ENCODE measurements at regions not wholly inside any gene's neighbourhood (a gene's known extent, or its start where the extent isn't known, plus 50 kb on each side); places are given as distances from the start of the nearest gene placed in this dataset.

DNA sequence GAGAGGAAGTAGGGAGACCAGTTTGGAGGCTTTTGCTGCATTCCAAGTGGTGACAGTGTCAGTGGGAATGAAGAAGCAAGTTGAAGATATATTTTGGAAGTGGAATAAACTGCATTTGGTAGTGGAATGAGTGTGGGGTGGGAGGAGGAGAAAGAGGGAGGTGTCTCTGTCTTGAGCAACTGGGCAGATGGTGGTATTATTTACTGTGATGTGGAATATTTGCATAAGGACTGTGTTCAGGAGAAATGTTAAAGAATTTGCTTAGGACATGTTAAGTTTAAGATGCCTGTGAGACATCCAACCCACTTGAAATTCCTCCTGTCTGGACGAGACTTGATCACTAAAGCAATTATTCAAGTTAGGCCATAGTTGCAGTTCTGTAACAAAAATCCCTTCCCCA, 448.9 kb upstream of the AMOT start:
- Histone ChIP-seq H3K9me3 (no peaks in the 10 kb centered on the region), H3K27me3 (no peaks in the 10 kb centered on the region), H3K4me3 (no peak overlapping the region), H3K36me3 (no peaks in the 10 kb centered on the region), H3K27ac (no peak overlapping the region), H3K4me1 (no peaks in the 10 kb centered on the region)
- DNase-seq = no peak
- intact Hi-C loops (cut with DNase I; ENCODE audit: low total_unique reads) = no loop called here
- TF ChIP-seq, protein P1, sequence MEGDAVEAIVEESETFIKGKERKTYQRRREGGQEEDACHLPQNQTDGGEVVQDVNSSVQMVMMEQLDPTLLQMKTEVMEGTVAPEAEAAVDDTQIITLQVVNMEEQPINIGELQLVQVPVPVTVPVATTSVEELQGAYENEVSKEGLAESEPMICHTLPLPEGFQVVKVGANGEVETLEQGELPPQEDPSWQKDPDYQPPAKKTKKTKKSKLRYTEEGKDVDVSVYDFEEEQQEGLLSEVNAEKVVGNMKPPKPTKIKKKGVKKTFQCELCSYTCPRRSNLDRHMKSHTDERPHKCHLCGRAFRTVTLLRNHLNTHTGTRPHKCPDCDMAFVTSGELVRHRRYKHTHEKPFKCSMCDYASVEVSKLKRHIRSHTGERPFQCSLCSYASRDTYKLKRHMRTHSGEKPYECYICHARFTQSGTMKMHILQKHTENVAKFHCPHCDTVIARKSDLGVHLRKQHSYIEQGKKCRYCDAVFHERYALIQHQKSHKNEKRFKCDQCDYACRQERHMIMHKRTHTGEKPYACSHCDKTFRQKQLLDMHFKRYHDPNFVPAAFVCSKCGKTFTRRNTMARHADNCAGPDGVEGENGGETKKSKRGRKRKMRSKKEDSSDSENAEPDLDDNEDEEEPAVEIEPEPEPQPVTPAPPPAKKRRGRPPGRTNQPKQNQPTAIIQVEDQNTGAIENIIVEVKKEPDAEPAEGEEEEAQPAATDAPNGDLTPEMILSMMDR (IDR thresholded peaks at IDR 0.05) = no peak

GRCh38 chrX:113287761-113288160, 447.1 kb upstream of the AMOT start:
- no peak for DNase-seq
- H3K27me3 ChIP-seq = no peaks in the 10 kb centered on the region
- no peak overlapping the region for H3K4me3 ChIP-seq
- H3K27ac ChIP-seq = no peak overlapping the region
- TF ChIP-seq, protein P1 (IDR thresholded peaks at IDR 0.05) = no peak
- H3K36me3 ChIP-seq = no peaks in the 10 kb centered on the region
- no peaks in the 10 kb centered on the region for H3K4me1 ChIP-seq
- intact Hi-C loops (cut with DNase I; ENCODE audit: low total_unique reads) = no loop called here
- no peaks in the 10 kb centered on the region for H3K9me3 ChIP-seq

DNA sequence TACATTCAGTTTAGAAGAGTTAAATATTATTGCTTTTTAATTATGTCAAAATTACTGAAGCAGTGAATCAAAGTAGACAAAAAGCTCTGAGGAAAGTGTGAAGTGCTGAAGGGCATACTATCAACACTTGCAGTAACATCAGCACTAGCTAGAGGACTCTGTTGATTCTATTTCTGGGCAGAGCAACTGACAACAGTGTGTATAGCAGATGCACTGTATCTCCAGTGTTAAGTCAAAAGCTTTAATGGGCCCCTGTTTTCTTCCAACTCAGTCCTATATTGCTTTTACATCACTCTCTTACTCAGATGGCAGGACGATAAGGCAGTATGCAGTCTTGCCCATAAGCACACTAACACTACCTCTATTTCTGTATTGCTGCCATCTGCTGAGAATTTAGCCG, 435.2 kb upstream of the AMOT start:
- intact Hi-C loops (cut with DNase I; ENCODE audit: low total_unique reads) = no loop called here
- DNase-seq = no peak
- Histone ChIP-seq H3K27ac (no peak overlapping the region), H3K4me3 (no peak overlapping the region), H3K36me3 (no peaks in the 10 kb centered on the region), H3K4me1 (no peaks in the 10 kb centered on the region), H3K27me3 (no peaks in the 10 kb centered on the region), H3K9me3 (no peaks in the 10 kb centered on the region)
- TF ChIP-seq, protein P1 (IDR thresholded peaks at IDR 0.05) = no peak

- H3K4me3 ChIP-seq = no peak overlapping the region
- no peak for DNase-seq
- intact Hi-C loops (cut with DNase I; ENCODE audit: low total_unique reads) = no loop called here
- H3K4me1 ChIP-seq = no peaks in the 10 kb centered on the region
- H3K36me3 ChIP-seq = no peaks in the 10 kb centered on the region
- H3K27ac ChIP-seq = no peak overlapping the region
- no peaks in the 10 kb centered on the region for H3K9me3 ChIP-seq
- no peaks in the 10 kb centered on the region for H3K27me3 ChIP-seq
- TF ChIP-seq, protein P1 (IDR thresholded peaks at IDR 0.05) = no peak
These were observed 434.2 kb upstream of the AMOT start for GRCh38 chrX:113274791-113275190.

- Histone ChIP-seq H3K27ac (no peak overlapping the region), H3K4me1 (no peaks in the 10 kb centered on the region), H3K36me3 (no peaks in the 10 kb centered on the region), H3K4me3 (no peak overlapping the region), H3K9me3 (no peaks in the 10 kb centered on the region), H3K27me3 (no peaks in the 10 kb centered on the region)
- intact Hi-C loops (cut with DNase I; ENCODE audit: low total_unique reads) = no loop called here
- TF ChIP-seq, protein P1 (IDR thresholded peaks at IDR 0.05) = no peak
- no peak for DNase-seq
These were observed 433.7 kb upstream of the AMOT start for GRCh38 chrX:113274345-113274744.

DNA sequence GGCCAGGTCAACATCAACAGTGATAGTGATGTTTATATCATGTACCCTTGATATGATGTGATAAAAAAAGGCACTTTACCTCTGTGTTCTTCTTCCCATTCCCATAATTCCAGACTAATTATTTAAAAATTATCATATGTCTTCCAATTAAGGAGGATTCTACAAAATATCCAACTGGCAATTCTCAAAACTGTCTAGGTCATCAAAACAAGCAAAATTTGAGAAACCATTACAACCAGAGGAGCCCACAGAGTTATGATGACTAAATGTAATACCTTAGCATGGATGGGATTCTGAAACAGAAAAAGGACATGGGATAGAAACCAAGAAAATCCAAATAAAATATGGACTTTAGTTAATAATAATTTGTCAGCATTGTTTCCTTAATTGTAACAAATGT, 428.6 kb upstream of the AMOT start:
- H3K27me3 ChIP-seq = no peaks in the 10 kb centered on the region
- H3K9me3 ChIP-seq = no peaks in the 10 kb centered on the region
- TF ChIP-seq, protein P1 (IDR thresholded peaks at IDR 0.05) = no peak
- no peaks in the 10 kb centered on the region for H3K36me3 ChIP-seq
- no peaks in the 10 kb centered on the region for H3K4me1 ChIP-seq
- DNase-seq = no peak
- H3K27ac ChIP-seq = no peak overlapping the region
- intact Hi-C loops (cut with DNase I; ENCODE audit: low total_unique reads) = no loop called here
- H3K4me3 ChIP-seq = no peak overlapping the region

Data from tibial artery (tissue), 4 donors.